ENCODE measurements at regions not wholly inside any gene's neighbourhood (a gene's known extent, or its start where the extent isn't known, plus 50 kb on each side); places are given as distances from the start of the nearest gene placed in this dataset.

GRCh38 chr14:83491091-83491490 lies 1957.4 kb upstream of the SEL1L start:
- no peak for DNase-seq
- Histone ChIP-seq H3K9me3 (no peaks in the 10 kb centered on the region), H3K4me1 (no peaks in the 10 kb centered on the region), H3K27me3 (no peaks in the 10 kb centered on the region), H3K4me3 (no peak overlapping the region), H3K36me3 (no peaks in the 10 kb centered on the region), H3K27ac (no peak overlapping the region)
- no peak for TF ChIP-seq CTCF (IDR thresholded peaks at IDR 0.05)
- no peak for ATAC-seq
- intact Hi-C loops (cut with DNase I) = no loop called here

GRCh38 chr14:83520837-83521236 lies 1987.2 kb upstream of the SEL1L start:
- Histone ChIP-seq H3K27me3 (no peaks in the 10 kb centered on the region), H3K27ac (no peak overlapping the region)
- no peak for TF ChIP-seq CTCF (IDR thresholded peaks at IDR 0.05)

GRCh38 chr14:83529531-83529930 lies 1995.9 kb upstream of the SEL1L start:
- no peak for ATAC-seq
- no peak for TF ChIP-seq CTCF (IDR thresholded peaks at IDR 0.05)
- intact Hi-C loops (cut with DNase I) = no loop called here

More at GRCh38 chr14:83520837-83521236, 1987.2 kb upstream of the SEL1L start:
- intact Hi-C loops (cut with DNase I) = no loop called here
- DNase-seq (no peak), ATAC-seq (no peak)
- H3K4me1 ChIP-seq = no peaks in the 10 kb centered on the region
- H3K9me3 ChIP-seq = no peaks in the 10 kb centered on the region
- H3K4me3 ChIP-seq = no peak overlapping the region
- H3K36me3 ChIP-seq = no peaks in the 10 kb centered on the region

GRCh38 chr14:83533734-83534133 lies 1996.2 kb upstream of the FLRT2 start:
- DNase-seq (no peak), ATAC-seq (no peak)
- H3K27ac ChIP-seq = no peak overlapping the region
- no peaks in the 10 kb centered on the region for H3K36me3 ChIP-seq
- H3K9me3 ChIP-seq = no peaks in the 10 kb centered on the region
- no peaks in the 10 kb centered on the region for H3K27me3 ChIP-seq
- TF ChIP-seq CTCF (IDR thresholded peaks at IDR 0.05) = no peak
- no peak overlapping the region for H3K4me3 ChIP-seq
- intact Hi-C loops (cut with DNase I) = no loop called here
- H3K4me1 ChIP-seq = no peaks in the 10 kb centered on the region

More at GRCh38 chr14:83529531-83529930, 1995.9 kb upstream of the SEL1L start:
- Histone ChIP-seq H3K27ac (no peak overlapping the region), H3K4me3 (no peak overlapping the region), H3K9me3 (no peaks in the 10 kb centered on the region), H3K27me3 (no peaks in the 10 kb centered on the region), H3K36me3 (no peaks in the 10 kb centered on the region), H3K4me1 (no peaks in the 10 kb centered on the region)
- DNase-seq = no peak

GRCh38 chr14:83534995-83535394 lies 1994.9 kb upstream of the FLRT2 start:
- DNase-seq (no peak), ATAC-seq (no peak)
- Histone ChIP-seq H3K27ac (no peak overlapping the region), H3K27me3 (no peaks in the 10 kb centered on the region), H3K4me3 (no peak overlapping the region), H3K36me3 (no peaks in the 10 kb centered on the region), H3K4me1 (no peaks in the 10 kb centered on the region), H3K9me3 (no peaks in the 10 kb centered on the region)
- TF ChIP-seq CTCF (IDR thresholded peaks at IDR 0.05) = no peak
- intact Hi-C loops (cut with DNase I) = no loop called here

- Histone ChIP-seq H3K27ac (no peak overlapping the region), H3K27me3 (no peaks in the 10 kb centered on the region), H3K4me3 (no peak overlapping the region), H3K9me3 (no peaks in the 10 kb centered on the region), H3K36me3 (no peaks in the 10 kb centered on the region), H3K4me1 (no peaks in the 10 kb centered on the region)
- ATAC-seq = no peak
- no peak for TF ChIP-seq CTCF (IDR thresholded peaks at IDR 0.05)
- intact Hi-C loops (cut with DNase I) = no loop called here
- DNase-seq = no peak
Measured at GRCh38 chr14:83535444-83535843, 1994.5 kb upstream of the FLRT2 start.
